ENCODE measurements at regions not wholly inside any gene's neighbourhood (a gene's known extent, or its start where the extent isn't known, plus 50 kb on each side); places are given as distances from the start of the nearest gene placed in this dataset.

DNA sequence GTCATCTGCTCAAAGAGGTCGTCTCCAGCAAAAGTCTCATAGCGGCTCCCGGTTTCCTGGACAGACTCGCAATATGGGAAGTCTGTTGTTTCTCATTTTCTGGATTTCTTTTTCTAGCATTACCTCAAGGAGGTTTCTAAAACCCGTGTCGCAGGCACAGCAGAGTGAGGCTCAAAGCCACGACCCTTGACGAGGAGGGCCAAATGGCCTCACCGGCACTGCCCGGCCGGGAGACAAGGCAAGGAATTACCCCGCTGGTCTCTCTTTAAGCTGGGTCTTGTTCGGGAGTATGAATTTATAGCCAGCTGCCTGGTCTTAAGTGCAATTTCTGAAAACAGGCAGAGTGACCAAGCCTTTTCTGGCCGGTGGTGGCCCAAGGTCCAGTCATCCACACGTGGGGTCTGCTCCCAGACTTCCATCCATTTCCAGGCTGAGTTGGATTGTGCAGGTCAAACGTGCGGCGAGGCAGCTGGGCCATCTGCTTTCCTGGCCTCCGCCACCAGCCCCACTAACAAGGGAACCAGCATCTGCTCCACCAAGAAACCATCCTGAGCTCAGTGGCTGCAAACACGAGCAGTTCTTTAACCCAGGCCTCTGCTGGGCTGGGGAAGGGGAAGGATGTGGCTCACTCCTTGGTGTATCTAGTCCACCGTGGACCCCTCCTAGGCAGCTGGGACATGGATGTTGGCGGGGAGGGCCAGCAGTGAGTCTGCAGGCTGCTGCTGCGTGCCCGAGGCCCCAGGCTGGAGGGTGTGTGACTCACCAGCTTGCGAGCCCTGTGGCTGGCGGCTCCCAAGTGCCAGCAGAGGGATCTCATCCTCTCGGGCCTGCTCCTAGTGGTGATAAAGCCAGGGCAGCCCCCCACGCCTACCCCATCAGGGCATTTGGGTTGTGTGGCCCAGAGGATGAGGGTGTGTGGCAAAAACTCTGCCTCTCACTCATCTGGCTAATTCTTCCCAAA lies 55.6 kb upstream of the COL5A1 start:
- no peak for DNase-seq (ENCODE audit: low read depth, low spot score)

DNA sequence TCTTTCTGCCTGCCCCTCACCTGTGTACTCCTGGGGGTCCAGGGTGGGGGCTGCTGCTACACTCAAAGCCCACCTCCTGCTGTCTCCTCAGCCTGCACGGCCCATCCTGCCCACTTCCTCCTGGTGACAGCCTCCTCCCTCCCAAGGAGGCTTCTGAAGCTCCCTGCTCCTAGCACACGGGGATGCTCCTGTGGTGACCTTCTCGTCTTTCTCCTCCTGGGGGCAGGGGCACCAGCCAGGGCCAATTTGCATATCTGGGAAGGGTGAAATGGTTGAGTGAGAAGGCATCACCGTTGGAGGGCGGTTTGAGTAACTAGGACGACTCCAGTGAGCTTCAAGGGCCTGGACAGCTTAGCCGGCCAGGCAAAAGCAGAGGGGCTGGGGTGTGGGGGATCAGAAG lies 51.9 kb upstream of the COL5A1 start:
- DNase-seq (ENCODE audit: low read depth, low spot score) = no peak

DNA sequence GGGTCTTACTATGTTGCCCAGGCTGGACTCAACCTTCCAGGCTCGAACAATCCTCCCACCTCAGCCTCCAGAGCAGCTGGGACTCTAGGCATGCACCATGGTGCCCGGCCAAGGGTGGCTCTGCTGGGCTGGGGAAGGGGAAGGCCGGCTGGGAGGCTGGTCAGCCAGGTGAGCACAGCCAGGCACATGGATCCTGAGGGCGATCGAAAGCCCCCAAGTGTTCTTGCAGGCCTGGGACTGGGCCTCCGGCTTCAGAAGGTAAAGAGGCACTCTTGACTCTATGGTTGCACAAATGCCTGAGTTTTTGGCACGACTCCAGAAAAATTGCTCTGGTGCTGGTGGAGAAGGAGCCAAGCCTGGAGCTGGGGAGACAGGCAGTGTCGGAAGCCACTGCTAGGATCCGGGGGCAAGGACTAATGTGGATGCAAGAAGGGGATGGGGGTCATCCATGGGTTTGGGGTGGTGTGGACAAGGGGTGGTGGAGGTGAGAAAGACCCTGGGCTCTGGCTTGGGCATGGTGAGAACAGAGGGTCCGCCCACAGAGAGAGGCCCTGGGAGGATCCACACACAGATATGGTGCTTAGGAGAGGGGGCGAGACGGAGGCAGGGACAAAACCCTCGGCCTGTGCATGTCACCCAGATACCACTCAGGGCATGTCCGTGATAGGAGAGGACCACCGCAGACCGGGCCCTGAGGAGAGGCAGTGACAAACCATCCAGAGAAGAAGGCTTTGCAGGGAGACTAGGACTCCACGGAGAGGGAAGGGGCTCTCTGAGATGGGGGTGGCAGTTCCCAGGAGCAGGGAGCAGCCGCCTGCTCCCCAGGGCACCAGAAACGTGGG lies 51.1 kb upstream of the COL5A1 start:
- DNase-seq (ENCODE audit: low read depth, low spot score) = no peak

DNA sequence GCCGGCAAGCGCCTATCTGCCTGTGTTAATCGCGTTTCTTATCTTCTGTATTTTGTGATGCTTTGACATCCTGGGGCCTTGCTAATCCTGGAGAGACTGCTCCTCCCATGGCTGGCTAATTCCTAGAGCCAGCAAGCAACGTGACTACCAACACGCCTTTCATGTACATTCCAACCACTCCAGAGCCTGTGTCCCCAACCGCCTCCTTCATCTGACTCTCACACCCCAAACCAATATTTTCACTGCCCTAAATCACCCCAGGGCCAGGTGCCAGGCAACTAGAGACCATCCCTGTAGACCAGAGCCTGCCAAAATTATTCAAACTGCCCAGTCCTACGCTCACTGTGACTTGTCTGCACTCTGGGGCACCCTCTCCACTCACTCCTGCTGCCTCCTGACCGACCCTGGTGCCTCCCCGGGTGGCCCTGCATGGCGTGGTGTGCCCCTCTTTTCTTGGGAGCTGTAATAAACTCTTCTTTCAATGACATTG lies 50.5 kb upstream of the COL5A1 start:
- no peak for DNase-seq (ENCODE audit: low read depth, low spot score)

DNA sequence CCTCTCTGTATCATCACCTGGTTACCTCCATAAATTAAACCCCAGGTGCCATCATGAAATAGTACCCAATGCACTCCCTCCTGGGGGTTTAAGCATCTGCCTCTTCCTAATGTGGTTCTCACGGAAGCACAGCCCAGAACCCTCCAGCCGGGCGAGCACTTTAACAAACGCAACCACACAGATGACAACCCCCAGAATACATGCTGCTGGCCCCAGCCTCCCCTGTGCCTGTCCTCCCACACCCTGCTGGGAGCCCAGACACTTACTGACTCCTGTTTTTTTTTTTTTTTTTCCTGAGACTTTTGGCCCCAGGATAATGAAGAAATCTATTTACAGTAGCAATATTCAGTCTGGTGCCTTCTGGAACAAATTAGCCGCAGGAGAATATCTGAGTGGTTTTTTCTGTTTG lies 50.0 kb upstream of the COL5A1 start:
- DNase-seq (ENCODE audit: low read depth, low spot score) = no peak
